Fibroblast of villous mesenchyme (primary cell): ENCODE measurements at regions not wholly inside any gene's neighbourhood (a gene's known extent, or its start where the extent isn't known, plus 50 kb on each side); places are given as distances from the start of the nearest gene placed in this dataset. TPM values are rescaled to one million over a fixed set of nuclear protein-coding genes. Genes with fewer than 3 reads are reported as not detected.

Experiments
- DNase-seq: peaks from one replicate; pipeline ENCODE4 v3.0.0-alpha.2; 2010; ENCODE audit warnings: low read depth
- H3K4me3 ChIP-seq: 2 replicates; pipeline ENCODE4 v1.5.1; 2011; ENCODE audit warnings: low read depth, mild to moderate bottlenecking, low read length
- CTCF ChIP-seq: IDR thresholded peaks from 2 replicates; pipeline ENCODE4 v1.5.1; 2012; ENCODE audit warnings: low read depth, mild to moderate bottlenecking, low read length; ENCODE audit not compliant: insufficient read depth
- small RNA-seq: library from RNA; depleted of rRNA; stranded (forward); fragments of <200 nt; gene quantifications from one replicate; pipeline ENCODE3, GENCODE V24; 2012

- no peak for DNase-seq
- H3K4me3 ChIP-seq, result no peak overlapping the region
- TF ChIP-seq CTCF, result no peak
Observed at GRCh38 chr3:73321286-73321999, 260.0 kb downstream of the EBLN2 start.

- no peak overlapping the region for H3K4me3 ChIP-seq
- DNase-seq, result peak; percentile 34
- TF ChIP-seq CTCF, result no peak
Observed at GRCh38 chr3:73324203-73325155, 263.0 kb downstream of the EBLN2 start.

DNA sequence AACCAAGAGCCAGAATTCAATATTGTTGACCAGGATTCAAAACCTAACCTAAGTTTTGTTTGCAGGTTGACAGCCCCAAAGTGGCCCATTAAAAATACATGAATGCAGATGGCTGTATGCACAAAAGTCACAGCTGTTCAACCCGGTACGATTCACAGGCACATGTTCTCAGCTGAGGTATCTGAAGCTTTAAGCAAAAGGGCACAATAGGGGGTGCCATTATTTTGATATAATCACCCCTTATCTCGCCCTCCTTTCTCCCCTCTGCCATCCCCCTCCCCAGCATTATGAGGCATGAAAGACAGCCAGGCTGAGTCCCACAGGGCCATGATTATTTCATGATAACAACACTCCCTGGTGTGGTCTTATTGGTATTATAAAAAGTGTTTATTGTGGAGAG is 264.9 kb downstream of the EBLN2 start:
- TF ChIP-seq CTCF, result no peak
- no peak for DNase-seq
- no peak overlapping the region for H3K4me3 ChIP-seq

DNA sequence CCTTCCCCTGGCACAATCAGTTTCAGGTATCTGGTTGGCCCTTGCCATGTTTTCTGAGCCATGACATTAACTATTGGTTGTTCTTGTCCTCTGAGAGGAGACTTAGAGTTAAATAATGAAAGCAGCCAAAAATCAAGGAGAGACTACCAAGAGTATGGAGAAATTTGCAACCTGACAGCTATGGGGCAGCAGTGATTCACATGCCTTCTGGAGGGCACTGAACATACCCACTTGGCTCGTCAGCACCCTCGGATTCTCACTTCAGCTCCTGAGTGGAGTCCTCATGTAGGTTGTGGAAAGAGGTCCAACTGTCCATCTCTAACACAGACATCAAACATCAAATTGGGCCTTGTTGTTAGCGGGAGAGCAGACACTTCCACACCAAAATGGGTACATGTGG is 265.6 kb downstream of the EBLN2 start:
- H3K4me3 ChIP-seq, result no peak overlapping the region
- no peak for TF ChIP-seq CTCF
- DNase-seq, result no peak

Small RNA genes lying in the stretch of these regions (small RNA-seq; reads per million reads assigned to genes)
- not detected for gene RNU6-1270P
